ENCODE measurements at regions not wholly inside any gene's neighbourhood (a gene's known extent, or its start where the extent isn't known, plus 50 kb on each side); places are given as distances from the start of the nearest gene placed in this dataset.

GRCh38 chr6:21381331-21381963 is 212.1 kb upstream of the SOX4 start:
- no peak for DNase-seq (ENCODE audit: low read depth)

GRCh38 chr6:21382821-21383449 is 210.6 kb upstream of the SOX4 start:
- no peak for DNase-seq (ENCODE audit: low read depth)

- DNase-seq (ENCODE audit: low read depth) = no peak
These were observed 210.0 kb upstream of the SOX4 start for GRCh38 chr6:21383450-21384085.

- DNase-seq (ENCODE audit: low read depth) = no peak
These were observed 209.3 kb upstream of the SOX4 start for GRCh38 chr6:21384216-21384615.

- no peak for DNase-seq (ENCODE audit: low read depth)
These were observed 206.8 kb upstream of the SOX4 start for GRCh38 chr6:21386744-21387143.

DNA sequence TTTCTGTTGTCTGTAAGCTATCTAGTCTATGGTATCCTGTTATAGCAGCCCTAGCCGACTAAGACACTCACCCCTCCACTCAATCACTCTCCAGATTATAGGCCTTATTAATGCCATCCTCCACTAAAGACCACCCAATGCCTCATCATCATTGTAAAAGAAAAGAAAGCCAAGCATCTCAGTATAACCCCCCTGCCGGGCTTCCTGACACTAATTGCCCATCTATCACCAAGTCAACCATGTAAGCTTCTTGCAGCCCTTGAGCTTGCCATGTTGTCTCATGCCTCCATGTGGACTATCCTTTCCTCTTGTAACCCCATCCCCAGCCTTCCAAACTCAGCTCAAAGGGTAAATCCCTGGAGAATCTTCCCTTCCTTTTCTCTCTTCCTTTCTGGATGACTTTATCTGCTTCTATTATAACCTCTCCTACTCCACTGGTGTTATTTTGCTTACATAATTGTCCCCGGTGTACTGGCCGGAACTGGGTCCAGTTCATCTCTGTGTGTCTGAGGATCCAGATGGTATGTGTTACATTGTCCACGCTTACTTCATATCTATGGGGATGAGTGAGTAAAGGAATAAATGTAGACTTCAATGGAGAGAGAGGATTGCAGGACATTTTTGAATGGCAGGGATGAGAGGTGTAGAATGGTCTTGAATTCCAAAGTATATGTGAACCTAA is 202.9 kb upstream of the SOX4 start:
- no peak for DNase-seq (ENCODE audit: low read depth)

- no peak for DNase-seq (ENCODE audit: low read depth)
These were observed 201.4 kb upstream of the SOX4 start for GRCh38 chr6:21392177-21392576.

DNA sequence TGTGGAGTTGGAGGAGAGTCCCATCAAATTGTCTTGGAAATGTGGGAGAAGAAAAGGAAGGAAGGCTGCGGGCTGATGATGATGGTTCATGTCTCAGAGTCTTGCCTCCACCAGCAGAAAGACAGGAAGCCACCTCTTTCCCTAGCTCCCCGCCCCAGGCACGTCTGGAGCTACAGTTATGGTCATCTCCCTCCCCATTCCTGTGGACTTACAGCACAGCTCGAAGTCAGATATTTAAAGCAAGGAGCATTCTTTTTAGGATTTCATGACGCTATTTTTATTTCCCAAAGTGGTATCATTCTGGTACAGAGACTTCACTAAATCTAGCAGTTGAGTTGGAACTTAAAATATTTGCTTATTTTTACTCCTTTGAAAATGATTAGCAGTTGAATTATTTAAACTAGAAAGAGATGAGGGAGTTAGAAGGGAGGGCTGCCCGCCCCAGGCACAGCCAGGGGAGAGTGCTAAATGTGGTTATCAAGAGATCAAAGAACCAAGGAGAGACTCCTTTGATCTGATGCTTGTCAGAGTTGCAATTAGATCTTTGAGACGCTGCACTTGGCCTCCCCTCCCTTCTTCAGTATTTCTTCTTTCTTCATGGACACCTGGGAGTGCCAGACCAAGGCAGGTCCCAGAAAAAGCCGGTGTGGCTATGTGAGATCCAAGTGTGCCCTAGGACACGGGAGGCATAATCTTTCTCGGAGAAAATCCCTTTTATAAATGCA is 199.9 kb upstream of the SOX4 start:
- DNase-seq (ENCODE audit: low read depth) = no peak

- DNase-seq (ENCODE audit: low read depth) = no peak
These were observed 198.4 kb upstream of the SOX4 start for GRCh38 chr6:21395121-21395520.

- no peak for DNase-seq (ENCODE audit: low read depth)
These were observed 197.2 kb upstream of the SOX4 start for GRCh38 chr6:21396313-21396712.

GRCh38 chr6:21398741-21399325 is 194.7 kb upstream of the SOX4 start:
- DNase-seq (ENCODE audit: low read depth) = no peak

DNA sequence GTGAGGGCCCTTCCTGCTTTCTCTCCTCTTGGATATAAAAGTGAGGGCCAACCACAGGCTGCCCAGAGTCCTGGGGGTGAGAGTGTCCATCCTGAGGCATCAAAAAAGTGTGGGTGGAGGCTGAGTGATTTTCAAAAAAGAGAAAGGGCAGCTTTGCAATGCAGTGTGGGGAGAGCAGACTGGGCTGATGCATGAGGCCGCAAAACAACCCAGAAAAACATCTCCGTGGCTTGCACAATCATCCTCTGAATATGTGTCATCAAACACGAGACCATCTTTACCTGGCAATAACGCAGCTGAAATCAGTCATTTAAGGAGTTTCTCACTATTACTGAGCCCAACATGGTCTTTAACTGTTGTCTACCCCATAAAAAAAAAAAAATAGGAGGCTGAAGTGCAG is 191.2 kb upstream of the SOX4 start:
- peak; percentile 6 for DNase-seq (ENCODE audit: low read depth)

GRCh38 chr6:21404577-21404976 is 189.0 kb upstream of the SOX4 start:
- DNase-seq (ENCODE audit: low read depth) = no peak

DNA sequence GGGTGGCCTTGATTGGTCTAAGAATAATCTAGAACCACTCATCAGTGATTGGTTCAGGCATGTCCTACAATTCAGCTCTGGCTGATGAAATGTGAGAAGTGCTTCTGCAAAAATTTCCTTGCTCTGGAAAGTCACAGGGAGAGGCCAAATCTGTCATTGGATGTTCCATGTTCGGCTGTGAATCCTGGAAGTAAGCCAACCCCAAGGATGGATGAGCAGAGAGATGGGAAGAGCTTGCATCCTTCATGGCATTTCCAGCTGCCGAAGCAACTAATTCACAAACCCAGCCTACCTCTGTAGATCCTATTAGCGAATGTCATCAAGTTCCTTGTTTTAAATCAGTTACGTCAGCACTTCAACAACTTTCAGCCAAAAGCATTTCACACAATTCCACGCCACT is 187.2 kb upstream of the SOX4 start:
- DNase-seq (ENCODE audit: low read depth) = no peak

DNA sequence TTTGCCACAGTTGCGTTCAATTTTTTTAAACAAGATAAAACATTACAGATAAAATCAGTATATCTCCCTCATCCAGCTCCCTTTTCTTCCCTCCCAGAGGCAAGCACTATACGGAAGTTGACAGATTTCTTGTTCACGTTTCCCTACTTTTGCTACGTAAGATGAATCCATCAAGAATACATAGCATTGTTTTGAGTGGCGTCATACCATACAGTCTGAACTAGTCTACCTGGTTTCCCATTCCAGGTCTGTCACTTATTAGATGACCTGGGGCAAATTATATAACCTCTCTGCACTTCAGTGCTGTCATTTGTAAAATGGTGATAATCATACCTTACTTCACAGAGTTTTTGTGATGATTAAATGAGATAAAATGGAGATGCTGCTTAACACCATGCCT is 184.3 kb upstream of the SOX4 start:
- no peak for DNase-seq (ENCODE audit: low read depth)

GRCh38 chr6:21413428-21413827 is 180.1 kb upstream of the SOX4 start:
- no peak for DNase-seq (ENCODE audit: low read depth)

DNA sequence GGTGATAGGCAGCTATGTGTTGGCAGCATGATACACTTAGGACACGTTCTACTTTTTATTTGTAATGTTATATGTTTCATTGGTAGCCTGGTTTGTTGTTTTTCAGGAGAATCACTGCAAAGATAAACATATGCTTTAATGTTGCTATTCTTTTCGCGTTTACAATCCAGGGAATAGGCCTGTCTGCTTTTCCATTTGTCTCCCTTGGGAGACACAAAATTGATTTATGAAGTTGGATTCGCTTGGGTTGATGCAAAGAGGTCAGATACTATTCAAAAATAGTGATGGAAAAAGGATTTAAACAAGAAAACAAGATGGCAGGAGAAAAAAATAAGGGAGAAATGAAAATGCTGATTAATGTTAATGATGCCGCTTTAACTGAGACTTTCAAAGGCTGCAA is 179.5 kb upstream of the SOX4 start:
- no peak for DNase-seq (ENCODE audit: low read depth)

DNA sequence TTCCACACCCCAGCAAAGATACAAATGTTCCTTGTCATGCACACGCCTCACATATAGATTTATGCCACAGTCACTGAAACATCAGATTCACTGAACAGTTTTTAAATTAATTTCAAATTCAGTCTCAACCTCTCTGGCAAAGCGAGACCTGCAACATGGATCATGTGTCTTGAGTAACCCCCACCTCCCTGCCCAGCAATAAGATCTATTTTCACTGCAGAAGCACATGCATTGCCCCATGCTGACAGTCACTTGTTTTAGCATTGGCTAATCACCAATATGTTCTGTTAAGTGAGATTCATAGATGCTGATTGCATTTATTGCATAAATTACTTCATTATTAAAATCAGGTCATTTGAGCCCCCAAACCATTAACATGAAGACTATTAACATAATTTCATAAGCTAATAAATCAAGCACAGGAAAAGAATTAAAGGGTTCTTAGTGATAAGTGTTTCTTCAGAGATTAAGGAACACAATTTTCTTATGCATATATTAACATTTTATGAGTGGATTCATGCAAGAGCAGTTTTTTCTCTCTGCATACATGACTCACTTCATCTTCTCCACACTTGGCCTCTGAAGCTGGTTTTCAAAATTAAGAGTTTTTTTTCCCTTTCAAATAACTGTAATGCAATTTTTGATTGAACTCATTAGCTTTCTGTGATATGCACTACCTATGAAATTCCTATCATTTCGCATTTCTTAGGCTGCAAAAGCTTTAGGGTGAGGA is 173.2 kb upstream of the SOX4 start:
- no peak for DNase-seq (ENCODE audit: low read depth)

DNA sequence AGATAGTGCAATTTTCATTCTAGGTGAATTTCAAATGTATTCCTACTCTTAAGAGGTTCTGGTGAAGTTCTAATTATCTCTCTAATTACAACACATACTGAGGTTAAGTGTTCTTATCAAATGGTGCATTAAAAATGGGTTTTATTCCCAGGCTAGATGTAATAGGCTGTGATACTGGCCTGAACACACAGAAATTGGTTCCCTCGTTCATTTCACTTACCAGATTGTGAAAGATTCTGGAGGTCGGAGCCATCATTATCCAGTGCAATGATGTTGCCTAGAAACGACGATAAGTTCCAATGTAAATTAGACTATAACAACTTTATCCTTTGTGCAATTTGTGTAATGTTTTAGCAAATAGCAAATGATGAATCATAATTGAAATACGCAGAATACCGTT is 172.6 kb upstream of the SOX4 start:
- DNase-seq (ENCODE audit: low read depth) = no peak

DNA sequence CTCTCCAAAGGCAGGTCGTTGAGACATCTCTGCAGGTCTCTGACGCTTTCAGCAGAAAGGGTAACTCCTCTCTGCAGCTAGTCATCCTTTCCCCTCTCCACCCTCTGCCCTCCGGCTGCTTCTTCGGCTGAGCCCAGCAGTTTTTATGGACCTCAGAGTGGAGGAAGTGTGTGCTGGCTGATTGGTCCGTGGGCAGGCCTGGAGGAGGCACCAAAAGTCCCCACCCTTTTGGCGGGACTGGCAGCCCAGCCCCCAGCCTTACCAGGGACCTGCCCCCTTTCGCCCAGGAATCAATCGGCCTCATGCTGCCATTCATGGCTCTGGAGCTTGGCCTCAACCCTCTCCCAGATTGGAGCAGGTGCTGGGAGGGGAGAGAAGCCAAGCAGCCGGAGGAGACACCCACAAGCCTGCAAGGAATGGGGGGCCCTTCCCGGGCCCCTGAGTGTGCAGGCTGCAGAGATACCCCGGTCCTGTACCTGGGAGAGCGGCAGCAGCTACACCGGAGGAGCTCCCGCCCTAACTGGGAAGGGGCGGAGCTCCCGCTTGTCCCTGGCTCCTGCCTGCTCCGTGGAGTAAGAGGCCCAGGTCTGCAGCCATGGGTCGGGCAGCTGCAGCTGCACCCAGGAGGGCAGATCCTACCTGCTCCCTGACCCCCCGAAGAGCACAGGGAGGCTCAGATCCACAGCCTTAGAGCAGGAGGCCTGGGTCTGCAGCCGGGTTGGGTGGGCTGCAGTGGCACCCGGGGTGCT is 170.3 kb upstream of the SOX4 start:
- no peak for DNase-seq (ENCODE audit: low read depth)

Measured in activated T-cell treated with anti-CD3 and anti-CD28 coated beads for 48 hours (primary cell).